Activated CD4-positive, alpha-beta T cell treated with anti-CD3 and anti-CD28 coated beads for 36 hours (primary cell): ENCODE measurements at regions not wholly inside any gene's neighbourhood (a gene's known extent, or its start where the extent isn't known, plus 50 kb on each side); places are given as distances from the start of the nearest gene placed in this dataset.

ENCODE experiments used
- ATAC-seq: fragments of 200-7000 bp; cut with Tn5 transposase; one replicate; pipeline ENCODE4 v1.10.0; 2021; ENCODE audit warnings: mild to moderate bottlenecking, moderate library complexity
- CTCF ChIA-PET: fragments of 350-600 bp; sonication (Branson Sonifier 250); formaldehyde crosslinking; loops from one replicate; lab custom pipeline; 2021; ENCODE audit warnings: antibody characterized with exemption; lab: Charles Lee
- POLR2A ChIA-PET: fragments of 350-600 bp; sonication (Branson Sonifier 250); formaldehyde crosslinking; loops from one replicate; lab custom pipeline; 2021; ENCODE audit warnings: antibody characterized with exemption, inconsistent platforms; lab: Charles Lee
- DNase-seq: peaks from one replicate; pipeline ENCODE4 v3.0.0-alpha.2; 2020
- H3K27ac Mint-ChIP-seq: one replicate; pipeline ENCODE4 v1.8.0; 2021; ENCODE audit warnings: mixed read lengths
- H3K27me3 Mint-ChIP-seq: one replicate; pipeline ENCODE4 v1.8.0; 2021; ENCODE audit warnings: mixed read lengths
- H3K36me3 Mint-ChIP-seq: one replicate; pipeline ENCODE4 v1.8.0; 2021; ENCODE audit warnings: low read depth, mixed read lengths
- H3K4me1 Mint-ChIP-seq: one replicate; pipeline ENCODE4 v1.8.0; 2021; ENCODE audit warnings: mixed read lengths
- H3K4me3 Mint-ChIP-seq: one replicate; pipeline ENCODE4 v1.8.0; 2021; ENCODE audit warnings: mild to moderate bottlenecking, moderate library complexity, mixed read lengths
- H3K9me3 Mint-ChIP-seq: one replicate; pipeline ENCODE4 v1.8.0; 2021; ENCODE audit warnings: low read depth, mixed read lengths
- intact Hi-C, 2 experiments: fragments of 100-400 bp; cut with DNase I in 1 of 2; cut with micrococcal nuclease in 1 of 2; formaldehyde crosslinking; loops; one replicate each; pipeline versions ENCODE4 v1.14.2 to v1.15.1; 2022 to 2024; cut with DNase I, micrococcal nuclease

GRCh38 chr22:49291169-49291568 is 536.5 kb downstream of the BRD1 start:
- DNase-seq (no peak), ATAC-seq (no peak)
- Mint-ChIP-seq H3K27me3 (peaks cover 8% of the 10 kb centered on the region), H3K4me3 (no peak overlapping the region), H3K9me3 (peaks cover 4% of the 10 kb centered on the region), H3K4me1 (no peaks in the 10 kb centered on the region), H3K36me3 (no peaks in the 10 kb centered on the region), H3K27ac (no peak overlapping the region)
- ChIA-PET CTCF (no interaction called here), POLR2A (no interaction called here)
- intact Hi-C loops: no loop called here

DNA sequence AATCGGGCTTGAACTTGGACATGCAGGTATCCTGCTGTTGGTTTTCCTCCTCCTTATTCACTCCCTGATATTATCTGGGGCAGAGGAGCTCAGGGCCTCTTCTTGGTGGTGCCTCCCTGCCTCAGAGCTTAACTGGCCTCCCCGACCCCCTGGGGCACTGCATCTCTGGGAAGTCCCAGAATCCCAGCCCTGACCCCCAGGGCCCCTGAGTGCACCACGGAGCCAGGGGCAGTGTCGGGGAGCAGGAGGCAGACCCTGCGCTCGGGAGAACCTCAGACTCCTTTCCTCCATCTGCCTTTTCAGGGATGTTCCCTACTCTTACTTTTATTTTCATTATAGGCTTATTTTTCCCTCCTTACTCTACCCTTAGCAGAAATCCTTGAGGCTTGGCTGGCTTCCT is 537.0 kb downstream of the BRD1 start:
- no peaks in the 10 kb centered on the region for H3K36me3 Mint-ChIP-seq
- no peak overlapping the region for H3K27ac Mint-ChIP-seq
- H3K27me3 Mint-ChIP-seq: peaks cover 9% of the 10 kb centered on the region
- ATAC-seq (no peak), DNase-seq (no peak)
- POLR2A ChIA-PET: no interaction called here
- H3K4me1 Mint-ChIP-seq: no peaks in the 10 kb centered on the region
- intact Hi-C loops: no loop called here
- CTCF ChIA-PET: no interaction called here
- H3K4me3 Mint-ChIP-seq: no peak overlapping the region
- H3K9me3 Mint-ChIP-seq: peaks cover 4% of the 10 kb centered on the region

- Mint-ChIP-seq H3K9me3 (peaks cover 4% of the 10 kb centered on the region), H3K4me1 (no peaks in the 10 kb centered on the region), H3K4me3 (no peak overlapping the region), H3K27ac (no peak overlapping the region), H3K36me3 (no peaks in the 10 kb centered on the region), H3K27me3 (peaks cover 9% of the 10 kb centered on the region)
- POLR2A ChIA-PET: no interaction called here
- no peak for DNase-seq
- CTCF ChIA-PET: no interaction called here
- ATAC-seq: no peak
- intact Hi-C loops: no loop called here
Measured at GRCh38 chr22:49289822-49290679, 537.6 kb downstream of the BRD1 start.

DNA sequence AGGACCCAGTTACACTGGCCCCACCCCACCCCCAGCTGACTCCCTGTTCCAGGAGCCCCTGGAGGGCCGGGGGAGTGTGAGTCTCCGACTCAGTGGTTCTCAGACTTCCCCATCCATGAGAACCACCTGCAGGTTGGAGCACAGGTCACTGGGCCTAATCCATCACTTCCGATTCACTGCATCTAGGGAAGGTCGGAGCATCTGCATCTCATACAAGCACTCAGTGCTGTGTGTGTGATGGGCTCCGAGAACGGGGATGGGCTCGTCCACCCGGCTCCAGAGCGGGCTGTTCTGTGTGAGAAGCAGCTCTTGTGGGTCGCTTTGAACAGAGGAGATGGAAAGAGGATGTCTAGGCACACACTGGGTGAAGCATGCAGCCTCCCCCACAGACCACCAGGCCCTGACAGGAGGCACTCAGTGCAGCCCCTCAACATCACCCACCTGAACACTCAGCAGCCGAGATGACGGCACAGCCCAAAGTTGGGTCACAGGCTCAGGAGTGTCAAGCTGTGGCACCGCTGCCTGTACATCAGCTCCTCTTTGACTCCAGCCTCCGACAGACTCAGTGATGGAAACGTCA is 541.4 kb downstream of the BRD1 start:
- intact Hi-C loops: no loop called here
- peaks cover 23% of the 10 kb centered on the region for H3K27me3 Mint-ChIP-seq
- CTCF ChIA-PET: no interaction called here
- H3K36me3 Mint-ChIP-seq: no peaks in the 10 kb centered on the region
- POLR2A ChIA-PET: no interaction called here
- ATAC-seq (no peak), DNase-seq (no peak)
- no peaks in the 10 kb centered on the region for H3K9me3 Mint-ChIP-seq
- H3K4me1 Mint-ChIP-seq: no peaks in the 10 kb centered on the region
- H3K4me3 Mint-ChIP-seq: no peak overlapping the region
- H3K27ac Mint-ChIP-seq: no peak overlapping the region

DNA sequence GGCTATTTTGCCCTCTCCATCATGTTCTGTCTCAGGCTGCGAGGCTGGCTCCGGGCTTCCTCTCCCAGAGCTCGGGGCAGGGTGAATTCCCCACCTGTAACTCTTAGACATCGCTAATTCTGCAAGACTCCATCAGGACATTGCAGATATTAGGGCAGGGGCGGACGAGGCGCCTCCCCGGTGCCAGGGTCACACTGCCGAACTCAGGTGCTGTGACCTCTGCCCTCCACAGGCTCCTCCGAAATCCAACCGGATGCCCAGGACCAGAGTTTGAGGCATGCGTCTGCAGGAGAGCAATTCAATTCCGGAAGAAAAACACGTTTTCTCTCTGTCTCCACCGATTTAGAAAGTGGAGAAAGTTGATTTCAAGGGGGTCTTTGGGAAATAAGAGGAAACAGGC is 542.7 kb downstream of the BRD1 start:
- ChIA-PET POLR2A (no interaction called here), CTCF (no interaction called here)
- H3K4me1 Mint-ChIP-seq: no peaks in the 10 kb centered on the region
- no peak overlapping the region for H3K4me3 Mint-ChIP-seq
- DNase-seq (no peak), ATAC-seq (no peak)
- intact Hi-C loops: no loop called here
- no peaks in the 10 kb centered on the region for H3K36me3 Mint-ChIP-seq
- no peak overlapping the region for H3K27ac Mint-ChIP-seq
- H3K9me3 Mint-ChIP-seq: peaks cover 7% of the 10 kb centered on the region
- H3K27me3 Mint-ChIP-seq: peaks cover 26% of the 10 kb centered on the region

- no peak for ATAC-seq
- DNase-seq: no peak
- H3K36me3 Mint-ChIP-seq: no peaks in the 10 kb centered on the region
- POLR2A ChIA-PET: no interaction called here
- CTCF ChIA-PET: no interaction called here
- H3K27ac Mint-ChIP-seq: no peak overlapping the region
- no peaks in the 10 kb centered on the region for H3K4me1 Mint-ChIP-seq
- intact Hi-C loops: no loop called here
- H3K9me3 Mint-ChIP-seq: peaks cover 7% of the 10 kb centered on the region
- no peak overlapping the region for H3K4me3 Mint-ChIP-seq
- H3K27me3 Mint-ChIP-seq: peaks cover 25% of the 10 kb centered on the region
Measured at GRCh38 chr22:49284056-49284784, 543.5 kb downstream of the BRD1 start.

DNA sequence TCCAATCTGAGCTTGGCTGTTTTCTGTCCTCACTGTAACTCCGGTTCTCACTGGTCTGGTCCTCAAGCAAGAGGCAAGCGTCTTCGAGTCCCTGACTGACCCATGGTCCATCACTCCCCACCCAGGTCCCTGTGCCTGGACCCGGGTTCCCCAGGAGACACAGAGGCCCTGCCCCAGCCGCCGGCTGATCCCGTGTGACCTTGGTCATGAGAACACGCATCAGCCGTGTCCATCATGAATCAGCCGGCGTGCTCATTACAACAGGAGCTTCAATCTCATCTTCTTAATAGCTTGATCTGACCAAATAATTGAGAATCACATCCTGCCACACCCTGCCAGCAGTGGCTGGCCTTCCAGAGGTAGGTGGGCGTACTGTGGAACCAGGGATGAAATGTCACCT is 545.1 kb downstream of the BRD1 start:
- Mint-ChIP-seq H3K27ac (no peak overlapping the region), H3K9me3 (peaks cover 7% of the 10 kb centered on the region), H3K4me3 (no peak overlapping the region), H3K27me3 (peaks cover 25% of the 10 kb centered on the region), H3K4me1 (no peaks in the 10 kb centered on the region), H3K36me3 (no peaks in the 10 kb centered on the region)
- CTCF ChIA-PET: no interaction called here
- DNase-seq (no peak), ATAC-seq (no peak)
- intact Hi-C loops: no loop called here
- POLR2A ChIA-PET: no interaction called here

GRCh38 chr22:49281467-49282340 is 546.0 kb downstream of the BRD1 start:
- CTCF ChIA-PET: no interaction called here
- no peak for ATAC-seq
- H3K4me3 Mint-ChIP-seq: no peak overlapping the region

DNA sequence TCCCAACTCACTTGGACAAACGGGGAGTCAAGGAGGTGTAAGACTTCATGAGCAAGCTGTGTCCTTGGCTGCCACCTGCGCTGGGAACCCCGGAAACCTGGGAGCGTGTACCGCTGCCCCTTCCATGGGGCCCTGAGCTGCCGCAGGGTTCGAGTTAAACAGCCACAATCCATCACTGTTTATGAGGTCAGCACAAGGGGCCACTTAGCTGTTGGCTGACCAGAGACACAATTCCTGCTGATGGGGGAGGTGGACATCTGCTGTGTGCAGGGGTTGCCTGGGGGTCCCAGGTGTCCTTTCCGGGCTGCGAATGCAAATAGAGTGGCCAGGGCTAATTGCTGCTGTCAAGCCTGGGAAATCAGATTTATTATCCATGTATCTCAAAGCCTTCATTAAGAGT is 549.3 kb downstream of the BRD1 start:
- ChIA-PET CTCF (no interaction called here), POLR2A (no interaction called here)
- H3K36me3 Mint-ChIP-seq: no peaks in the 10 kb centered on the region
- no peak for ATAC-seq
- no peak overlapping the region for H3K27ac Mint-ChIP-seq
- peaks cover 7% of the 10 kb centered on the region for H3K9me3 Mint-ChIP-seq
- H3K4me1 Mint-ChIP-seq: no peaks in the 10 kb centered on the region
- DNase-seq: no peak
- H3K4me3 Mint-ChIP-seq: no peak overlapping the region
- intact Hi-C loops: no loop called here
- peaks cover 19% of the 10 kb centered on the region for H3K27me3 Mint-ChIP-seq

More at GRCh38 chr22:49281467-49282340, 546.0 kb downstream of the BRD1 start:
- no peaks in the 10 kb centered on the region for H3K36me3 Mint-ChIP-seq
- H3K9me3 Mint-ChIP-seq: peaks cover 7% of the 10 kb centered on the region
- DNase-seq: no peak
- peaks cover 25% of the 10 kb centered on the region for H3K27me3 Mint-ChIP-seq
- POLR2A ChIA-PET: no interaction called here
- H3K27ac Mint-ChIP-seq: no peak overlapping the region
- intact Hi-C loops: no loop called here
- H3K4me1 Mint-ChIP-seq: no peaks in the 10 kb centered on the region

GRCh38 chr22:49276567-49276966 is 551.1 kb downstream of the BRD1 start:
- Mint-ChIP-seq H3K27me3 (peaks cover 13% of the 10 kb centered on the region), H3K4me1 (no peaks in the 10 kb centered on the region), H3K9me3 (peaks cover 7% of the 10 kb centered on the region), H3K27ac (no peak overlapping the region), H3K36me3 (no peaks in the 10 kb centered on the region), H3K4me3 (no peak overlapping the region)
- ATAC-seq (no peak), DNase-seq (no peak)
- intact Hi-C loops: no loop called here
- ChIA-PET POLR2A (no interaction called here), CTCF (no interaction called here)

GRCh38 chr22:49274754-49275380 is 552.8 kb downstream of the BRD1 start:
- ChIA-PET CTCF (no interaction called here), POLR2A (no interaction called here)
- Mint-ChIP-seq H3K27me3 (peaks cover 14% of the 10 kb centered on the region), H3K9me3 (no peaks in the 10 kb centered on the region), H3K4me1 (no peaks in the 10 kb centered on the region), H3K36me3 (no peaks in the 10 kb centered on the region), H3K4me3 (no peak overlapping the region), H3K27ac (no peak overlapping the region)
- intact Hi-C loops: no loop called here
- DNase-seq: no peak
- no peak for ATAC-seq
